ENCODE measurements at regions not wholly inside any gene's neighbourhood (a gene's known extent, or its start where the extent isn't known, plus 50 kb on each side); places are given as distances from the start of the nearest gene placed in this dataset.

DNA sequence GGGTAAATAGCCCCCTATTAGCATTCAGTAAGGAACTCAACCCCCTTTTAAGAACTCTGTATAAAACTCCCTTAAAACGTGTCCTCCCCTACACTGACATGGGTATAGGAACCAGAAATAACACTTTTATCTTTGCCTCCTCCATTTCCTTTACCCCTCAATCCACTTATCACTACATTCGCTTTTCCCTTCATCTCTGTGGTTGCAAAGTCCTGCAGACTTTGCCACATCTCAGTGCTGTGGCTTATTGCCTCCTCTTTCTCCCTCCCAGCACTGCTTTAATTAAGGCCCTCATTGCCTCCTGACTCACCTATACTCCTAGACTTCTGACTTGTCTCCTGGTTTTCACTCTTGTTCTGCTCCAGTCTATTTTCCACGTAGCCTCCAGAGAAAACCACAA lies 94.3 kb upstream of the GADL1 start:
- TF ChIP-seq, protein P1, sequence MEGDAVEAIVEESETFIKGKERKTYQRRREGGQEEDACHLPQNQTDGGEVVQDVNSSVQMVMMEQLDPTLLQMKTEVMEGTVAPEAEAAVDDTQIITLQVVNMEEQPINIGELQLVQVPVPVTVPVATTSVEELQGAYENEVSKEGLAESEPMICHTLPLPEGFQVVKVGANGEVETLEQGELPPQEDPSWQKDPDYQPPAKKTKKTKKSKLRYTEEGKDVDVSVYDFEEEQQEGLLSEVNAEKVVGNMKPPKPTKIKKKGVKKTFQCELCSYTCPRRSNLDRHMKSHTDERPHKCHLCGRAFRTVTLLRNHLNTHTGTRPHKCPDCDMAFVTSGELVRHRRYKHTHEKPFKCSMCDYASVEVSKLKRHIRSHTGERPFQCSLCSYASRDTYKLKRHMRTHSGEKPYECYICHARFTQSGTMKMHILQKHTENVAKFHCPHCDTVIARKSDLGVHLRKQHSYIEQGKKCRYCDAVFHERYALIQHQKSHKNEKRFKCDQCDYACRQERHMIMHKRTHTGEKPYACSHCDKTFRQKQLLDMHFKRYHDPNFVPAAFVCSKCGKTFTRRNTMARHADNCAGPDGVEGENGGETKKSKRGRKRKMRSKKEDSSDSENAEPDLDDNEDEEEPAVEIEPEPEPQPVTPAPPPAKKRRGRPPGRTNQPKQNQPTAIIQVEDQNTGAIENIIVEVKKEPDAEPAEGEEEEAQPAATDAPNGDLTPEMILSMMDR (IDR thresholded peaks at IDR 0.05), result no peak
- TF ChIP-seq POLR2A (IDR thresholded peaks at IDR 0.05), result no peak

Data from Peyer's patch (tissue), 4 donors.